ENCODE measurements at regions not wholly inside any gene's neighbourhood (a gene's known extent, or its start where the extent isn't known, plus 50 kb on each side); places are given as distances from the start of the nearest gene placed in this dataset.

- no peaks in the 10 kb centered on the region for H3K36me3 Mint-ChIP-seq (ENCODE audit: low read depth)
- DNase-seq: no peak
- Histone ChIP-seq H3K4me1 (ENCODE audit: insufficient read depth, low read length) (no peaks in the 10 kb centered on the region), H3K27me3 (ENCODE audit: control insufficient read depth in 1 of 2, insufficient read depth in 2 of 2, low read length in 2 of 2) (no peaks in the 10 kb centered on the region), H3K36me3 (ENCODE audit: insufficient read depth, low read length) (no peaks in the 10 kb centered on the region), H3K9me3 (ENCODE audit: control insufficient read depth in 1 of 2, insufficient read depth in 1 of 2, low read length in 2 of 2) (no peaks in the 10 kb centered on the region), H3K4me3 (ENCODE audit: low read length) (no peak overlapping the region), H3K27ac (ENCODE audit: low read depth in 1 of 2, low read length in 2 of 2) (no peak overlapping the region)
- TF ChIP-seq CTCF (IDR thresholded peaks at IDR 0.05): no peak
- H3K27me3 Mint-ChIP-seq: no peaks in the 10 kb centered on the region
- peaks cover 15% of the 10 kb centered on the region for H3K9me3 Mint-ChIP-seq
- H3K4me1 Mint-ChIP-seq (ENCODE audit: low read depth): no peaks in the 10 kb centered on the region
- no peak overlapping the region for H3K4me3 Mint-ChIP-seq
- no peak overlapping the region for H3K27ac Mint-ChIP-seq
- ChIA-PET CTCF (no interaction called here), POLR2A (no interaction called here)
- no peak for ATAC-seq (ENCODE audit: poor library complexity)
- intact Hi-C loops (cut with DNase I, micrococcal nuclease): no loop called here
Observed at GRCh38 chr1:189775343-189775742, 702.3 kb downstream of the BRINP3 start.

DNA sequence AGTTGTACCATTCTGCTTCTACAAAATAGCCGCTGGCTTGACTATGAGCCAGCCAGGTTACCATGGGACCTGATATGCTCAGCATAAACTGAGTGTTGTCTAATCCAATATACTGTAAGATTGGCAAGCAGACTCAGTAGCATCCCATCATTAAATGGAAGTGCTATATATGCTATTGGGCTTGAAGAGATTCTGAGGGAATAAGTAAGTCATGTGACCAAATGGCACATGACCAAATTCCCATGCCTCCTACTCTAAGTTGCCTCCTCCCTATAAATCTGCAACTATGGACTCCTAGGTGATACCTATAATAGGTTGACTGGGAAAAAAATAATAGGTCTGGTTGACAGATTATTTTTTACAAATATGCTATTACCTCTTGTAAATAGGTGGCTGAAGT is 698.6 kb downstream of the BRINP3 start:
- intact Hi-C loops (cut with DNase I, micrococcal nuclease): no loop called here
- CTCF ChIA-PET: no interaction called here
- Histone ChIP-seq H3K36me3 (ENCODE audit: insufficient read depth, low read length) (no peaks in the 10 kb centered on the region), H3K9me3 (ENCODE audit: control insufficient read depth in 1 of 2, insufficient read depth in 1 of 2, low read length in 2 of 2) (peaks cover 0 to 5% of the 10 kb centered on the region in 2 experiments), H3K27ac (ENCODE audit: low read depth in 1 of 2, low read length in 2 of 2) (no peak overlapping the region), H3K4me3 (ENCODE audit: low read length) (no peak overlapping the region), H3K4me1 (ENCODE audit: insufficient read depth, low read length) (no peaks in the 10 kb centered on the region), H3K27me3 (ENCODE audit: control insufficient read depth in 1 of 2, insufficient read depth in 2 of 2, low read length in 2 of 2) (no peaks in the 10 kb centered on the region)
- Mint-ChIP-seq H3K27me3 (no peaks in the 10 kb centered on the region), H3K4me3 (no peak overlapping the region), H3K27ac (no peak overlapping the region), H3K36me3 (ENCODE audit: low read depth) (no peaks in the 10 kb centered on the region), H3K9me3 (peaks cover 15% of the 10 kb centered on the region), H3K4me1 (ENCODE audit: low read depth) (no peaks in the 10 kb centered on the region)
- DNase-seq: no peak
- ATAC-seq (ENCODE audit: poor library complexity): no peak
- POLR2A ChIA-PET: no interaction called here
- no peak for TF ChIP-seq CTCF (IDR thresholded peaks at IDR 0.05)

- Mint-ChIP-seq H3K27me3 (no peaks in the 10 kb centered on the region), H3K27ac (no peak overlapping the region), H3K9me3 (peaks cover 6% of the 10 kb centered on the region), H3K4me3 (no peak overlapping the region), H3K4me1 (ENCODE audit: low read depth) (no peaks in the 10 kb centered on the region), H3K36me3 (ENCODE audit: low read depth) (no peaks in the 10 kb centered on the region)
- Histone ChIP-seq H3K4me1 (ENCODE audit: insufficient read depth, low read length) (no peaks in the 10 kb centered on the region), H3K27ac (ENCODE audit: low read depth in 1 of 2, low read length in 2 of 2) (no peak overlapping the region), H3K36me3 (ENCODE audit: insufficient read depth, low read length) (no peaks in the 10 kb centered on the region), H3K27me3 (ENCODE audit: control insufficient read depth in 1 of 2, insufficient read depth in 2 of 2, low read length in 2 of 2) (no peaks in the 10 kb centered on the region), H3K9me3 (ENCODE audit: control insufficient read depth in 1 of 2, insufficient read depth in 1 of 2, low read length in 2 of 2) (peaks cover 0 to 5% of the 10 kb centered on the region in 2 experiments), H3K4me3 (ENCODE audit: low read length) (no peak overlapping the region)
- ChIA-PET CTCF (no interaction called here), POLR2A (no interaction called here)
- no peak for TF ChIP-seq CTCF (IDR thresholded peaks at IDR 0.05)
- intact Hi-C loops (cut with DNase I, micrococcal nuclease): no loop called here
- ATAC-seq (ENCODE audit: poor library complexity): no peak
- no peak for DNase-seq
Observed at GRCh38 chr1:189782295-189782694, 695.4 kb downstream of the BRINP3 start.
